Testis (tissue), 2 donors: ENCODE measurements at regions not wholly inside any gene's neighbourhood (a gene's known extent, or its start where the extent isn't known, plus 50 kb on each side); places are given as distances from the start of the nearest gene placed in this dataset.
A peak's percentile ranks its signal among the peaks of the same experiment; 100 is the strongest.

Source experiments
- CTCF ChIP-seq, 3 experiments: fragments of 450-650 bp in 2 of 3; fragments of 200-600 bp in 1 of 3; sonication (generic) in 1 of 3; IDR thresholded peaks; one replicate each; pipeline ENCODE4 v1.5.1; 2016 to 2019; ENCODE audit warnings: antibody characterized with exemption in 3 of 3, mild to moderate bottlenecking in 2 of 3, moderate library complexity in 1 of 3
- POLR2A ChIP-seq: fragments of 450-650 bp; IDR thresholded peaks from one replicate; pipeline ENCODE4 v1.6.1; 2017; ENCODE audit warnings: antibody characterized with exemption, mild to moderate bottlenecking, moderate library complexity

- TF ChIP-seq POLR2A (no peak), CTCF (IDR thresholded peaks at IDR 0.05) (peak in 1 of 3 experiments; percentile 7)
These were observed 249.3 kb upstream of the ECI2 start for GRCh38 chr6:4384656-4385055.
